HFFc6 (cell line): ENCODE measurements at regions not wholly inside any gene's neighbourhood (a gene's known extent, or its start where the extent isn't known, plus 50 kb on each side); places are given as distances from the start of the nearest gene placed in this dataset.

Source experiments
- DNase-seq: peaks from one replicate; pipeline ENCODE4 v3.0.0-alpha.2; 2018
- H3K27ac Mint-ChIP-seq: 2 replicates; pipeline ENCODE4 v1.8.0; 2020; ENCODE audit warnings: mild to moderate bottlenecking, mixed read lengths
- H3K27me3 Mint-ChIP-seq: 2 replicates; pipeline ENCODE4 v1.8.0; 2021; ENCODE audit warnings: mild to moderate bottlenecking, moderate library complexity, mixed read lengths; ENCODE audit not compliant: insufficient read depth
- H3K36me3 Mint-ChIP-seq: 2 replicates; pipeline ENCODE4 v1.8.0; 2021; ENCODE audit warnings: low read depth, mixed read lengths
- H3K4me1 Mint-ChIP-seq: 2 replicates; pipeline ENCODE4 v1.8.0; 2020; ENCODE audit warnings: low read depth, mixed read lengths
- H3K4me3 Mint-ChIP-seq: 2 replicates; pipeline ENCODE4 v1.8.0; 2020; ENCODE audit warnings: mild to moderate bottlenecking, moderate library complexity, mixed read lengths
- H3K9me3 Mint-ChIP-seq: 2 replicates; pipeline ENCODE4 v1.8.0; 2020; ENCODE audit warnings: mild to moderate bottlenecking, mixed read lengths
- TF ChIP-seq, protein P1 (sequence below): fragments of 200-600 bp; sonication (generic); IDR thresholded peaks from 2 replicates; pipeline ENCODE4 v1.5.0; 2021; ENCODE audit warnings: antibody characterized with exemption, mild to moderate bottlenecking

DNA sequence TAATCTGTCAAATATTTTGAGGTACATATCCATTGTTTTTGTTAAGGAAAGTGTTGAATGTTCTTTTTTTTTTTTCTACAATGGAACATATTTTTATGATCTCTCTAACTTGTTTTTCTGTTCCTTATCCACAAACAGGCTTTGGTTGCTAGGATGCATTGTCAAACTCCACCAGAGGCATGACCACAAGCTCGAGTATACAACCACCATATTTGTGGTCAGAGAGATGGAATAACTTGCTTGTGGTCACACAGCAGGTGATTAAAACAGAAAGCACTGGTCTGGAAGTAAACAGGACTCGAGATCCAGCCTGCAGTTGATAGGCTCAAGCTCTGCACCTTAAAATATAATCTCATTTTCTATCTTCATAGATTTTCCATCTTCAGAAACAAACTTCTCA, 105.8 kb upstream of the ADAMTS18 start:
- H3K36me3 Mint-ChIP-seq, result no peaks in the 10 kb centered on the region
- H3K27ac Mint-ChIP-seq, result no peak overlapping the region
- no peak for DNase-seq
- H3K9me3 Mint-ChIP-seq, result peaks cover 40% of the 10 kb centered on the region
- no peaks in the 10 kb centered on the region for H3K4me1 Mint-ChIP-seq
- no peaks in the 10 kb centered on the region for H3K27me3 Mint-ChIP-seq
- no peak overlapping the region for H3K4me3 Mint-ChIP-seq
- TF ChIP-seq, protein P1, sequence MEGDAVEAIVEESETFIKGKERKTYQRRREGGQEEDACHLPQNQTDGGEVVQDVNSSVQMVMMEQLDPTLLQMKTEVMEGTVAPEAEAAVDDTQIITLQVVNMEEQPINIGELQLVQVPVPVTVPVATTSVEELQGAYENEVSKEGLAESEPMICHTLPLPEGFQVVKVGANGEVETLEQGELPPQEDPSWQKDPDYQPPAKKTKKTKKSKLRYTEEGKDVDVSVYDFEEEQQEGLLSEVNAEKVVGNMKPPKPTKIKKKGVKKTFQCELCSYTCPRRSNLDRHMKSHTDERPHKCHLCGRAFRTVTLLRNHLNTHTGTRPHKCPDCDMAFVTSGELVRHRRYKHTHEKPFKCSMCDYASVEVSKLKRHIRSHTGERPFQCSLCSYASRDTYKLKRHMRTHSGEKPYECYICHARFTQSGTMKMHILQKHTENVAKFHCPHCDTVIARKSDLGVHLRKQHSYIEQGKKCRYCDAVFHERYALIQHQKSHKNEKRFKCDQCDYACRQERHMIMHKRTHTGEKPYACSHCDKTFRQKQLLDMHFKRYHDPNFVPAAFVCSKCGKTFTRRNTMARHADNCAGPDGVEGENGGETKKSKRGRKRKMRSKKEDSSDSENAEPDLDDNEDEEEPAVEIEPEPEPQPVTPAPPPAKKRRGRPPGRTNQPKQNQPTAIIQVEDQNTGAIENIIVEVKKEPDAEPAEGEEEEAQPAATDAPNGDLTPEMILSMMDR, result no peak

DNA sequence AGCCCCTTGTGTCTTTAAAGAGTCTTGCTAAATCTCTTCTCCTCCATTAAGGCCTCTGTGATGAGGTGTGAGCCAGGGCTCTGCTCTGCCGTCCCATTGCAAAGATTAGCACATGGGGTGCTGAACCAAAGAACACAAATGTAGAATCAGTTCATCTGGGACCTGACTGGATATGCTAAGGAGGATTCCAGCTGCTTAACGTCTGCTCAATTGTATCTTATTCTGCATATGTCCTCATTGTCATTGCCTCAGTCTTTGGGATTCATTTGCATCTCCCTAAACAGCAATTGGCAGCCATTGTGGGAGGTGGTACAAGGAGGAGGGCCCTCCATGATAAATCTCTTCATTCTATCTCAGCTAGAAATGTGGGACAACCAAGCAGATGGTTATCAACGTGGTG, 106.3 kb upstream of the ADAMTS18 start:
- no peaks in the 10 kb centered on the region; the same call in 1 of the 2 replicates for H3K27me3 Mint-ChIP-seq
- no peak overlapping the region for H3K27ac Mint-ChIP-seq
- TF ChIP-seq, protein P1, result no peak
- no peak overlapping the region for H3K4me3 Mint-ChIP-seq
- no peak for DNase-seq
- H3K4me1 Mint-ChIP-seq, result no peaks in the 10 kb centered on the region
- H3K9me3 Mint-ChIP-seq, result peaks cover 39% of the 10 kb centered on the region
- no peaks in the 10 kb centered on the region for H3K36me3 Mint-ChIP-seq

DNA sequence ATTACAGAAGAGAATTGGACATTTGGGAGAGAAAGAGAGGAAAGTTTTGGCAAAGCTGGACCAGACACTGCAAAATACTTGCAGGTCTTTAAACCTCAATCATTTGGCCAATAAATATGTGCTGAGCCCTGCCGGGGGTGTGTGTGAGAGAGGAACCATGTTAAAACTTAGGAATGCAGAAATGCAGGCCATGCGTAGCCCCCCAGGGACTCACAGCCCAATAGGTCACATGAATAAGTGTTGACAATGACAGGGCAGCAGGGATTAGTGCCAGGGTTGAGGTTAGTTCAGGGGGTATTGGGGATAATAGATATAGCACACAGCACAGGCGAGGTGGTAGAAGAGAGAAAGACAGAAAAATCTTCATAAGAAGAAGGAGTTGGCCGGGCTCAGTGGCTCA, 113.3 kb upstream of the ADAMTS18 start:
- Mint-ChIP-seq H3K4me3 (no peak overlapping the region), H3K27me3 (peaks cover 2% of the 10 kb centered on the region; the same call in 1 of the 2 replicates), H3K36me3 (no peaks in the 10 kb centered on the region), H3K4me1 (no peaks in the 10 kb centered on the region), H3K9me3 (peaks cover 35% of the 10 kb centered on the region), H3K27ac (no peak overlapping the region)
- TF ChIP-seq, protein P1, result no peak
- DNase-seq, result no peak

DNA sequence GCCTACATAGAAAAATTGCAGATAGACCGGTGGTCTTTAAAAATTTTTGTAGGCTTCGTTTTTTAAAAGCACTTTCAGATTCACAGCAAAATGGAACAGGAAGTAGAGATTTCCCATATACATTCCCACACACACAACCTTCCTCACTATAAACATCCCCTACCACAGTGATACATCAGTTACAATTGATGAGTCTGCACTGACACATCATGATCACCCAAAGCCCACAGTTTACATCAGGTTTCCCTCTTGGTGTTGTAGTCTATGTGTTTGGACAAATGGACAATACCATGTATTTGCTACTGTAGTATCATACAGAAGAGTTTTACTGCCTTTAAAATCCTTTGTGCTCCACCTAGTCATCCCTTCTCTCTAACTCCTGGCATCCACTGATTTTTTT, 113.9 kb upstream of the ADAMTS18 start:
- no peaks in the 10 kb centered on the region for H3K4me1 Mint-ChIP-seq
- TF ChIP-seq, protein P1, result no peak
- H3K27me3 Mint-ChIP-seq, result peaks cover 2% of the 10 kb centered on the region; the same call in 1 of the 2 replicates
- no peaks in the 10 kb centered on the region for H3K36me3 Mint-ChIP-seq
- no peak overlapping the region for H3K27ac Mint-ChIP-seq
- no peak overlapping the region for H3K4me3 Mint-ChIP-seq
- no peak for DNase-seq
- H3K9me3 Mint-ChIP-seq, result peaks cover 31% of the 10 kb centered on the region

DNA sequence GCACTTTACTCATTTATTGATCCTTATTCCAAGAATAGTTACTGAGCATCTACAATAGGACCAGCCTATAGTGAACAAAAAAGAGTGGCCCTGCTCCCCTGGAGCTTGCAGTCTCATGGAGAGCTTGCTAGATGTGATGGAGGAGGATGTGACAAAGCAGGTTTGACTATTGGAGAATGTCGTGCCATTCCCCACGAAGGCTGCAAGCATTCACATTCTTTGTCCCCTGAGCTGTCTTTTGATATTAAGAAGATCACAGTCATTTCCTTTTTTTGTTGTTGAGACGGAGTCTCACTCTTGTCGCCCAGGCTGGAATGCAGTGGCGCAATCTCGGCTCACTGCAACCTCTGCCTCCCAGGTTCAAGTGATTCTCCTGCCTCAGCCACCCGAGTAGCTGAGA, 115.0 kb upstream of the ADAMTS18 start:
- Mint-ChIP-seq H3K27ac (no peak overlapping the region), H3K9me3 (peaks cover 35% of the 10 kb centered on the region), H3K4me1 (no peaks in the 10 kb centered on the region), H3K36me3 (no peaks in the 10 kb centered on the region), H3K4me3 (no peak overlapping the region), H3K27me3 (peaks cover 2% of the 10 kb centered on the region; the same call in 1 of the 2 replicates)
- TF ChIP-seq, protein P1, result no peak
- no peak for DNase-seq

DNA sequence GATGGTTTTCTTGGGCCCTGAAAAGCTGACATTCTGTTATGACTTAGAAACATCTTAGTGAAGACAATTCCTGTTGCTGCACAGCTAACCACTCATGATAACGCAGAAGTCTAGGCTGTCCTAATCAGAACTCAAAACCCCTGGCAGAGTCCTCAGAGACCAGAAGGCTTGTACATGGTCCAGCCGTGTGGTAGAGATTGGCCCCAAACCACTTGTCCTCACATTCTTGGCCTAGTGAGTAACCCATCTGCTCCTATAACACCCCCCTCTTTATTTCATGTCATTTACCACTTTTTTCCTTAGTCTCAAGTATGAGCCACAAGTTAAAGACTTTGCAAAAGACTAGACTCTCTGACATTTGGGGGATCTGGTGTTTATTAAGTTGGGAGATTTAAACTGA, 116.5 kb upstream of the ADAMTS18 start:
- no peak overlapping the region for H3K4me3 Mint-ChIP-seq
- TF ChIP-seq, protein P1, result no peak
- no peaks in the 10 kb centered on the region for H3K36me3 Mint-ChIP-seq
- no peak for DNase-seq
- H3K9me3 Mint-ChIP-seq, result peaks cover 40% of the 10 kb centered on the region
- H3K27ac Mint-ChIP-seq, result no peak overlapping the region
- peaks cover under 1% of the 10 kb centered on the region; the same call in 1 of the 2 replicates for H3K27me3 Mint-ChIP-seq
- H3K4me1 Mint-ChIP-seq, result no peaks in the 10 kb centered on the region
